MM.1S (cell line): ENCODE measurements at regions not wholly inside any gene's neighbourhood (a gene's known extent, or its start where the extent isn't known, plus 50 kb on each side); places are given as distances from the start of the nearest gene placed in this dataset.
"Not testable (repeated sequence)": the region's sequence is repeated elsewhere in the genome, so short reads cannot be mapped to it uniquely, and the experiment has no call there.

ENCODE experiments used
- DNase-seq: peaks from one replicate; pipeline ENCODE4 v3.0.0-alpha.2; 2015
- H2AFZ ChIP-seq: fragments of 300-600 bp; sonication (generic); 2 replicates; pipeline ENCODE4 v1.6.0; 2016; ENCODE audit warnings: antibody characterized with exemption, low read length
- H3F3A ChIP-seq: fragments of 300-600 bp; sonication (generic); 2 replicates; pipeline ENCODE4 v1.6.1; 2016; ENCODE audit warnings: mild to moderate bottlenecking, antibody characterized with exemption, low read length, moderate library complexity, mixed read lengths; ENCODE audit not compliant: insufficient read depth
- H3K27ac ChIP-seq: fragments of 300-600 bp; sonication (generic); 2 replicates; pipeline ENCODE4 v1.5.1; 2016; ENCODE audit warnings: mild to moderate bottlenecking, low read length
- H3K27me3 ChIP-seq: fragments of 300-600 bp; sonication (generic); replicated peaks from 2 replicates; pipeline ENCODE4 v1.6.0; 2016; ENCODE audit warnings: low read length; ENCODE audit not compliant: insufficient read depth
- H3K36me3 ChIP-seq: fragments of 300-600 bp; sonication (generic); replicated peaks from 2 replicates; pipeline ENCODE4 v1.6.1; 2016; ENCODE audit warnings: mild to moderate bottlenecking, low read length, mixed read lengths; ENCODE audit not compliant: insufficient read depth
- H3K4me1 ChIP-seq: fragments of 300-600 bp; sonication (generic); 2 replicates; pipeline ENCODE4 v1.6.1; 2016; ENCODE audit warnings: low read length, mixed read lengths
- H3K4me2 ChIP-seq: fragments of 300-600 bp; sonication (generic); 2 replicates; pipeline ENCODE4 v1.6.0; 2016; ENCODE audit warnings: low read depth, low read length
- H3K4me3 ChIP-seq: fragments of 300-600 bp; sonication (generic); 2 replicates; pipeline ENCODE4 v1.5.1; 2016; ENCODE audit warnings: low read length, mixed read lengths
- H3K79me2 ChIP-seq: fragments of 300-600 bp; sonication (generic); 2 replicates; pipeline ENCODE4 v1.6.1; 2016; ENCODE audit warnings: mixed run types, low read length, mixed read lengths
- H3K9ac ChIP-seq: fragments of 300-600 bp; sonication (generic); 2 replicates; pipeline ENCODE4 v1.6.1; 2016; ENCODE audit warnings: low read length, mixed read lengths
- H3K9me2 ChIP-seq: fragments of 300-600 bp; sonication (generic); replicated peaks from 2 replicates; pipeline ENCODE4 v1.6.1; 2016; ENCODE audit warnings: mild to moderate bottlenecking, low read length, mixed read lengths; ENCODE audit not compliant: insufficient read depth
- H3K9me3 ChIP-seq: fragments of 300-600 bp; sonication (generic); replicated peaks from 2 replicates; pipeline ENCODE4 v1.6.1; 2016; ENCODE audit warnings: mild to moderate bottlenecking, low read length, mixed read lengths; ENCODE audit not compliant: insufficient read depth
- H4K20me1 ChIP-seq: fragments of 300-600 bp; sonication (generic); 2 replicates; pipeline ENCODE4 v1.6.1; 2016; ENCODE audit warnings: mild to moderate bottlenecking, low read length, moderate library complexity, mixed read lengths; ENCODE audit not compliant: insufficient read depth
- EZH2 ChIP-seq: fragments of 300-600 bp; sonication (generic); optimal IDR thresholded peaks from 2 replicates; pipeline ENCODE3; 2017; ENCODE audit warnings: low read depth, mild to moderate bottlenecking, antibody characterized with exemption, low read length, mixed read lengths
- EZH2phosphoT487 ChIP-seq: fragments of 300-600 bp; sonication (generic); IDR thresholded peaks from 2 replicates; pipeline ENCODE4 v1.6.1; 2018; ENCODE audit warnings: antibody characterized with exemption, low read length
- TF ChIP-seq, protein P1 (sequence below): fragments of 300-600 bp; sonication (generic); IDR thresholded peaks from 2 replicates; pipeline ENCODE4 v1.5.1; 2016; ENCODE audit warnings: antibody characterized with exemption, low read length, mixed read lengths

DNA sequence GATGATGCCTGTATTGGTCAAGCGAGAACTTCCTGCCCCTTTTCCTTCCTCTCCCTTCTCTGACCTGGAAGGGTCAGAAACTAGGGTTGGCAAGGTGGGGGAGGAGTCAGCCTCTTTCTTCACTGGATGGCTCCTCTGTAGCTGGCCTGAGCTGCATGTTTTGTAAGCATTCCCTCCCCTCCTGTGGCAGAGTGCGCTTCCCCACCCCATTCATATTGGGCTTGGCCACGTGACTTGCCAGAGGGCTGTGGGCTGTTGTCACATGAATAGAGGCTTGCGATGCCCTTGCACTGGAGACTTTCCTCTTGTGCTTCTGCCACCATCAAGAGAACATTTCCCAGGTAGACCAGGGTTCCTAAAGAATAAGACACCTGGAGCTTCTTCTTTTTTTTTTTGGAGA is 111.3 kb upstream of the PODXL start:
- TF ChIP-seq EZH2phosphoT487 (no peak), EZH2 (no peak)
- TF ChIP-seq, protein P1, sequence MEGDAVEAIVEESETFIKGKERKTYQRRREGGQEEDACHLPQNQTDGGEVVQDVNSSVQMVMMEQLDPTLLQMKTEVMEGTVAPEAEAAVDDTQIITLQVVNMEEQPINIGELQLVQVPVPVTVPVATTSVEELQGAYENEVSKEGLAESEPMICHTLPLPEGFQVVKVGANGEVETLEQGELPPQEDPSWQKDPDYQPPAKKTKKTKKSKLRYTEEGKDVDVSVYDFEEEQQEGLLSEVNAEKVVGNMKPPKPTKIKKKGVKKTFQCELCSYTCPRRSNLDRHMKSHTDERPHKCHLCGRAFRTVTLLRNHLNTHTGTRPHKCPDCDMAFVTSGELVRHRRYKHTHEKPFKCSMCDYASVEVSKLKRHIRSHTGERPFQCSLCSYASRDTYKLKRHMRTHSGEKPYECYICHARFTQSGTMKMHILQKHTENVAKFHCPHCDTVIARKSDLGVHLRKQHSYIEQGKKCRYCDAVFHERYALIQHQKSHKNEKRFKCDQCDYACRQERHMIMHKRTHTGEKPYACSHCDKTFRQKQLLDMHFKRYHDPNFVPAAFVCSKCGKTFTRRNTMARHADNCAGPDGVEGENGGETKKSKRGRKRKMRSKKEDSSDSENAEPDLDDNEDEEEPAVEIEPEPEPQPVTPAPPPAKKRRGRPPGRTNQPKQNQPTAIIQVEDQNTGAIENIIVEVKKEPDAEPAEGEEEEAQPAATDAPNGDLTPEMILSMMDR, result no peak
- Histone ChIP-seq H4K20me1 (no peaks in the 10 kb centered on the region), H3K4me2 (no peak overlapping the region), H3K9me3 (no peaks in the 10 kb centered on the region), H3K9me2 (no peaks in the 10 kb centered on the region), H3K4me1 (no peaks in the 10 kb centered on the region), H3K4me3 (no peak overlapping the region), H3F3A (no peaks in the 10 kb centered on the region), H3K79me2 (no peaks in the 10 kb centered on the region), H2AFZ (no peak overlapping the region), H3K27ac (no peak overlapping the region), H3K27me3 (no peaks in the 10 kb centered on the region), H3K36me3 (no peaks in the 10 kb centered on the region), H3K9ac (no peak overlapping the region)
- DNase-seq, result no peak

GRCh38 chr7:131665021-131665420 is 108.6 kb upstream of the PODXL start:
- no peaks in the 10 kb centered on the region for H4K20me1 ChIP-seq
- no peaks in the 10 kb centered on the region for H3K27me3 ChIP-seq
- H2AFZ ChIP-seq, result no peak overlapping the region
- H3F3A ChIP-seq, result no peaks in the 10 kb centered on the region
- H3K79me2 ChIP-seq, result no peaks in the 10 kb centered on the region
- no peaks in the 10 kb centered on the region for H3K4me1 ChIP-seq
- H3K36me3 ChIP-seq, result no peaks in the 10 kb centered on the region
- no peaks in the 10 kb centered on the region for H3K9me3 ChIP-seq
- no peak for DNase-seq
- H3K9me2 ChIP-seq, result no peaks in the 10 kb centered on the region
- H3K9ac ChIP-seq, result no peak overlapping the region
- H3K27ac ChIP-seq, result no peak overlapping the region
- TF ChIP-seq EZH2phosphoT487 (no peak), EZH2 (no peak)
- TF ChIP-seq, protein P1, result no peak
- H3K4me2 ChIP-seq, result no peak overlapping the region
- H3K4me3 ChIP-seq, result no peak overlapping the region

DNA sequence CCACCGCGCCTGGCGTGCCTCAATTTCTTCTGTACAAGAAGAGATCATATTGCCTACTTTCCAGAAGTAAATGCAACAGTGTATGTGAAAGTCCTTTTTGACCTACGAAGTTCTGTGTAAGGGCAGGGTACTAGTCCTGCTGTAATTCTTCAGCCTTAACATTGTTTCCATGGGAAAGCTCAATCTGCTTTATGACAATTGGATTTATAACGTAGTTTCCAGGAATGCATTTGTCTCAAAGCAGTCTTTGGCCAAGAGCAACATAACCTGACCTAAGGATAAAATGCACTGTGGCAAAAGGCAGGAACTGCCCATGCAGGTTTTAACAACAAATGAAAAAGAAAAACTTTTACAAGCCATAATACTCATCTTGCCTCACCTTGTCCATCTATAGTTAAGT is 108.1 kb upstream of the PODXL start:
- no peak overlapping the region for H3K9ac ChIP-seq

DNA sequence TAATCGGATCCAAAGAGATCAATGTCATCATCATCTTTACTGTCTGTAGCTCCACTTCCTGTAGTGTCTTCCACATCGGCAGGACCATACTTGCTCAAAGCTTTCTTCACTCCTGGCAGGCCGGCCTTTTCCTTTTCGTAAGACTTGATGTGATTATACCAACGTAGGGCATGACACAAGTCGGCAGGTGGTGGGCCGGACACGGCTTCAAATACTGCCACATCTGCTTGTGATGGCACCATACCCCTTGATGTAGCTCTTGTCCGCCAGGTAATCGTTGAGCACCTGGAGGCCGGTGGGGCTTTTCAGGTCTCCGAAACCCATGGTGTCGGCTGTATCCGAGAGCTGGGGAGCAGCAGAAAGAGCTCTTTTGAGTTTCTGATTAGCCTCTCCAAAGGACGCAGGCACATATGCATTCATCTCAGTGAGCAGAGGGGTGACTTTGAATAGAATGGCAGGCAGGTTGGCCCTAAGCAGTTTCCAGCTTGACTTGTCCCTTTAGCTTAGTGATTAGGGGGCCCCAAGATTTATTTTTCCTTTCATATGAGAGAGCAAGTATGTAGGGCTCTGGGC is 106.0 kb upstream of the PODXL start:
- H2AFZ ChIP-seq, H3K27me3 ChIP-seq, H3K27ac ChIP-seq, H4K20me1 ChIP-seq, DNase-seq, H3K36me3 ChIP-seq, H3K4me1 ChIP-seq, H3K9me3 ChIP-seq, H3K4me3 ChIP-seq, H3K79me2 ChIP-seq, H3F3A ChIP-seq, H3K9me2 ChIP-seq, H3K9ac ChIP-seq, H3K4me2 ChIP-seq: not testable (repeated sequence)

More for the DNA sequence above, 108.1 kb upstream of the PODXL start:
- H3F3A ChIP-seq, result no peaks in the 10 kb centered on the region
- no peaks in the 10 kb centered on the region for H3K36me3 ChIP-seq
- DNase-seq, result no peak
- no peaks in the 10 kb centered on the region for H3K79me2 ChIP-seq
- no peak overlapping the region for H3K27ac ChIP-seq
- H3K9me2 ChIP-seq, result no peaks in the 10 kb centered on the region
- no peak overlapping the region for H3K4me2 ChIP-seq
- no peaks in the 10 kb centered on the region for H3K4me1 ChIP-seq
- TF ChIP-seq, protein P1, result no peak
- TF ChIP-seq EZH2, result no peak
- no peak for TF ChIP-seq EZH2phosphoT487
- H4K20me1 ChIP-seq, result no peaks in the 10 kb centered on the region
- no peak overlapping the region for H3K4me3 ChIP-seq
- H2AFZ ChIP-seq, result no peak overlapping the region
- no peaks in the 10 kb centered on the region for H3K9me3 ChIP-seq
- H3K27me3 ChIP-seq, result no peaks in the 10 kb centered on the region
